ENCODE measurements at regions not wholly inside any gene's neighbourhood (a gene's known extent, or its start where the extent isn't known, plus 50 kb on each side); places are given as distances from the start of the nearest gene placed in this dataset.

DNA sequence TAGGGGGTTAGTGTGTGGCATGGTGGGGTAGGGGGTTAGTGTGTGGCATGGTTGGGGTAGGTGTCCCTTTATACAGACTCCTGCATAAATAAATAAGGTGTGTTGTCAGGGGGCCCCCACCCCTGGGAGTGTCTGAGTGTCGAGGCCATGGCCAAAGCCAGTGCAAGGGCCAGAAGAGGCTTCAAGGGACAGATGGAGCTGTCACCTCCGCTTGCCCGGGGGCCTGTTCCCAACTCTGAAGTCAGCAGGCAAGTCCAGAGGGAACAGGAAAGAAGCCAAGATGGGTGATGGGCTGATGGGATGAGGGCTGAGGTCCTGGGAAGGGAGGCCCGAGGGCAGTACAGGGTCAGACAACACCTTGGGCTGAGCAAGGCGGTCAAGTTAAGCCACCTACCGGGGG is 997.8 kb downstream of the BRD1 start:
- TF ChIP-seq POLR2AphosphoS5 (IDR thresholded peaks at IDR 0.05; ENCODE audit: low read depth, low read length) = no peak
- no peak for TF ChIP-seq POLR2A (IDR thresholded peaks at IDR 0.05; ENCODE audit: low read depth, low read length)
- no peak for TF ChIP-seq POU2F2 (IDR thresholded peaks at IDR 0.05; ENCODE audit: low read depth, low read length)
- TF ChIP-seq SPI1 (IDR thresholded peaks at IDR 0.05; ENCODE audit: low read depth, low read length) = no peak

All from GM12891 (cell line).